Cardiac fibroblast (primary cell): ENCODE measurements at regions not wholly inside any gene's neighbourhood (a gene's known extent, or its start where the extent isn't known, plus 50 kb on each side); places are given as distances from the start of the nearest gene placed in this dataset.

ENCODE experiments used
- DNase-seq, 2 donors: peaks; one replicate each; pipeline versions ENCODE4 v3.0.0 to v3.0.0-alpha.2; 2010; ENCODE audit warnings: low read depth in 2 of 2
- H3K4me3 ChIP-seq, 2 donors: replicated peaks in 1 of 2; 1 replicate in 1 of 2; 2 replicates in 1 of 2; pipeline ENCODE4 v1.5.1; 2011; ENCODE audit warnings: low read depth in 2 of 2, low read length in 2 of 2, mild to moderate bottlenecking in 2 of 2, moderate library complexity in 1 of 2
- CTCF ChIP-seq: IDR thresholded peaks from one replicate; pipeline ENCODE4 v1.5.1; 2011; ENCODE audit warnings: low read depth, mild to moderate bottlenecking, low read length, inconsistent platforms

GRCh38 chr5:66247176-66247960 lies 103.3 kb downstream of the SREK1 start:
- TF ChIP-seq CTCF = no peak
- H3K4me3 ChIP-seq = no peak overlapping the region
- peak; percentile 59 to 92 for DNase-seq

DNA sequence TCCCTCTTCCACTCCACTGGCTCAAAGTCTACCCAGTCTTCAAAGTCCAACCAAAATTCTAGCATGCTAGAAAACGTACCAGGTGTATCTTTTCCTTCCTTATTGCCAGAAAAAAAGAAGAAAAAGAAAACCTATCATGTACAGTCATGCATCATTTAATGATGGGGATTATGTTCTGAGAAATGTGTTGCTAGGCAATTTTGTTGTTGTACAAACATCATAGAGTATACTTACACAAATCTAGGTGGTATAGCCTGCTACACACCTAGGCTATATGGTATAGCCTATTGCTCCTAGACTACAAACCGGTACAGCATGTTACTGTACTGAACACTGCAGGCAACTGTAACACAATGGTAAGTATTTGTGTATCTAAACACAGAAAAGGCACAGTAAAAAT lies 104.8 kb downstream of the SREK1 start:
- no peak for DNase-seq
- H3K4me3 ChIP-seq = no peak overlapping the region
- no peak for TF ChIP-seq CTCF

GRCh38 chr5:66249920-66250319 lies 105.8 kb downstream of the SREK1 start:
- H3K4me3 ChIP-seq = no peak overlapping the region
- no peak for TF ChIP-seq CTCF

GRCh38 chr5:66252849-66253248 lies 108.7 kb downstream of the SREK1 start:
- H3K4me3 ChIP-seq = no peak overlapping the region
- no peak for DNase-seq
- TF ChIP-seq CTCF = no peak

More at GRCh38 chr5:66249920-66250319, 105.8 kb downstream of the SREK1 start:
- no peak for DNase-seq

DNA sequence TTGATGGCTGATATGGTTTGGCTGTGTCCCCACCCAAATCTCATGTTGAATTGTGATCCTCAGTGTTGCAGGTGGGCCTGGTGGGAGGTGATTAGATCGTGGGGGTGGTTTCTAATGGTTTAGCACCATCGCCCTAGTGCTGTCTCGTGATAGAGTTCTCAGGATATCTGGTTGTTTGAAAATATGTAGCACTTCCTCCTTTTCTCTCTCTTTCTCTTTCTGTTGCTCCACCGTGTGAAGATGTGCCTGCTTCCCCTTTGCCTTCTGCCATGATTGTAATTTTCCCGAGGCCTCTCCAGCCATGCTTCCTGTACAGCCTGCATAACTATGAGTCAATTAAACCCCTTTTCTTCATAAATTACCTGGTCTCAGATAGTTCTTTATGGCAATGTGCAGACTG lies 111.6 kb downstream of the SREK1 start:
- no peak for DNase-seq
- H3K4me3 ChIP-seq = no peak overlapping the region
- no peak for TF ChIP-seq CTCF

DNA sequence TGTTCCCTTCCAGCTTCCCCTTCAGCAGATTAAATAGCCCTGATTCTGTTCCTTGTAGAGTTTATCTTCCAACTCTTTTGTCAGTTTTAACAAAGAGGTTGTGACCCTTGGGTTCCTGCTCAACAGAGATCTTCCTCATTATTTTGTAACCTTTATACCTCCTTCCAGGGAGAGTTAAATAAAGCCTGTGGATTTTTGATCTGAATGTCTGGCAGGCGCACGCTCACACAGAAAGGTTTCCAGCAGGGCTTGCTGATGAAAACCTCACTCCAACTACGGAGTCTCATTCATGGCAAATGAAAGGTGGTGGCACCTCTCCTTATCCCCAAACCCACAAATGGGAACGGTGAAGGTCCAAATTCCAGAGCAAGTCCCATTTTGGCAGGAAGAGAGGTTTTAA lies 129.0 kb downstream of the SREK1 start:
- H3K4me3 ChIP-seq = no peak overlapping the region
- no peak for DNase-seq
- no peak for TF ChIP-seq CTCF

GRCh38 chr5:66276986-66277385 lies 132.9 kb downstream of the SREK1 start:
- no peak for DNase-seq
- no peak overlapping the region for H3K4me3 ChIP-seq
- TF ChIP-seq CTCF = no peak
